ENCODE measurements at regions not wholly inside any gene's neighbourhood (a gene's known extent, or its start where the extent isn't known, plus 50 kb on each side); places are given as distances from the start of the nearest gene placed in this dataset.

DNA sequence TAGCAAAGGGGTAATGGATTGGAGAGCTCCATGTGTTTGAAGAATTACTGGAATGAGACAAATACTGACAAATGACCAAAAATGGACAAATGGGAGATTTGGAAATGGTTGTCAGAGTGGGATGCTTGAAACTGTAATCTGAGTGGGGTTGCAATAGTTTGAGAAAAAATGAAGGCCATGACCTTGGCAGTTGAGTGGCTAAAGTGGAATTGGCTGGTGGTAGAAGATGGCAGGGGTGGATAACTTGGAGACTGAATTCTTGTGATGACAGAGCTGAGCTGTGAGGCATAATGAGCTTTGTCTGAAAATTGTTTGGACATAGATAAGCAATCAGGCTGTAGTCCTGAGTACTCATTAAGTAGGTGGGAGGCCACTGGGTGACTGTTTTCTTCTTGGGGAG, 222.5 kb upstream of the PRICKLE1 start:
- no peak overlapping the region for H3K4me3 ChIP-seq (ENCODE audit: low read depth, low read length)
- TF ChIP-seq, protein P1, sequence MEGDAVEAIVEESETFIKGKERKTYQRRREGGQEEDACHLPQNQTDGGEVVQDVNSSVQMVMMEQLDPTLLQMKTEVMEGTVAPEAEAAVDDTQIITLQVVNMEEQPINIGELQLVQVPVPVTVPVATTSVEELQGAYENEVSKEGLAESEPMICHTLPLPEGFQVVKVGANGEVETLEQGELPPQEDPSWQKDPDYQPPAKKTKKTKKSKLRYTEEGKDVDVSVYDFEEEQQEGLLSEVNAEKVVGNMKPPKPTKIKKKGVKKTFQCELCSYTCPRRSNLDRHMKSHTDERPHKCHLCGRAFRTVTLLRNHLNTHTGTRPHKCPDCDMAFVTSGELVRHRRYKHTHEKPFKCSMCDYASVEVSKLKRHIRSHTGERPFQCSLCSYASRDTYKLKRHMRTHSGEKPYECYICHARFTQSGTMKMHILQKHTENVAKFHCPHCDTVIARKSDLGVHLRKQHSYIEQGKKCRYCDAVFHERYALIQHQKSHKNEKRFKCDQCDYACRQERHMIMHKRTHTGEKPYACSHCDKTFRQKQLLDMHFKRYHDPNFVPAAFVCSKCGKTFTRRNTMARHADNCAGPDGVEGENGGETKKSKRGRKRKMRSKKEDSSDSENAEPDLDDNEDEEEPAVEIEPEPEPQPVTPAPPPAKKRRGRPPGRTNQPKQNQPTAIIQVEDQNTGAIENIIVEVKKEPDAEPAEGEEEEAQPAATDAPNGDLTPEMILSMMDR (IDR thresholded peaks at IDR 0.05; ENCODE audit: insufficient read depth, low read length) = no peak
- DNase-seq (ENCODE audit: low read depth) = peak; percentile 25

DNA sequence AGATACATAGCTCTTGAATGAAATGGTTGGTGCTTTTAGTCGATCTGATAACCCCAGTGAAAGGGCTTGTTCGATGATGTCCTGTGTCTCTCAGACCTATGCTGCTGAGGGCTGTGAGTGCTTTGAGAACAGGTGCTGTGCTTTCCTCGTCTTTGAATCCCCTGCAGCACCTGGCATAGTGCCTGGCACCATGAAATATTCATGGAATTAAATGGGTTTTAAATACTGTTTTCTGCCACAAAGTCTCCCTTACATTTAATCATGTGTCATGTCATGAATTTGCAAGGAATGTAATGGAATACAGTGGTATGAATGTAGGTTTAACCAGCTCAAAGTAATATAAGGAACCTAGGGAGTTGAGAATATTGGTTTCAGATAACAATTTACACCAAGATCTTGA, 220.5 kb upstream of the PRICKLE1 start:
- no peak for DNase-seq (ENCODE audit: low read depth)
- TF ChIP-seq, protein P1 (IDR thresholded peaks at IDR 0.05; ENCODE audit: insufficient read depth, low read length) = no peak
- no peak overlapping the region for H3K4me3 ChIP-seq (ENCODE audit: low read depth, low read length)

DNA sequence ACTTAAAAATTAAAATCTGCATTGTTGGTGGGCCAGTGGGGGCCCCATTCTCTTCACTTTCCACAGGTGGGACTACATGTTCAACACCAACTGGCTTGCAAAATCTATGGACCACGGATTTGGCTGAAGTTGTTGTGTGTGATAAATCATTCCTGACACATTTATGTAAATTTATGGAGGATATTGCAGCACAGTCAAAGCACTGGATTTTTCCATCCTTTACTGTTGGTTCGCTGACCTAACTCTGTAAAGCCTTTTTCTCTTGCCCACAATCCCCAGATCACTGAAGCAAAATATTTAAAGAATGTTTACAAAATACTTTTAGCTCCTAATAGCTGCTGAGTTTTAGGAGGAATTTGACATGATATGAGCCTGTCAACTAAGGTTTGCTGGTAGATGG, 219.7 kb upstream of the PRICKLE1 start:
- H3K4me3 ChIP-seq (ENCODE audit: low read depth, low read length) = no peak overlapping the region
- TF ChIP-seq, protein P1 (IDR thresholded peaks at IDR 0.05; ENCODE audit: insufficient read depth, low read length) = no peak
- peak; percentile 33 for DNase-seq (ENCODE audit: low read depth)

DNA sequence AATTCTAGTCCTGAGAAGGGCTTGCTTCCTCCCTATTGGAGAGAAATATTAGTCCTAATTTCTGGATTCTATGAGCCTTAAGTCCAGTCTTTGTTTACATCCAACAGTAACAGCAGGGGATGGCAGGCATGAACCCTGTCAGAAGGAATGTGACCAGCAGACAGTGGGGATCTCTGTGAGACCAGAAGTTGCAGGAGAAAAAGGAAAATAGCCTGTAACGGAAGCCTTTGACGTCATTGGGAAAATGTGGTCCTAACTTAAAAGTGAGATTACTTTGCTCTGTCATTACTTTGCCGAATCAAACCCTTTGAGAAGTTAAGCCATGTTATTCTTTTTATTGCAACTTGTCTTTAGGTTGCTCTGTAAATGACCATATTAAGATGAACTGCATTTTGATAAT, 218.2 kb upstream of the PRICKLE1 start:
- TF ChIP-seq, protein P1 (IDR thresholded peaks at IDR 0.05; ENCODE audit: insufficient read depth, low read length) = no peak
- H3K4me3 ChIP-seq (ENCODE audit: low read depth, low read length) = no peak overlapping the region
- no peak for DNase-seq (ENCODE audit: low read depth)

DNA sequence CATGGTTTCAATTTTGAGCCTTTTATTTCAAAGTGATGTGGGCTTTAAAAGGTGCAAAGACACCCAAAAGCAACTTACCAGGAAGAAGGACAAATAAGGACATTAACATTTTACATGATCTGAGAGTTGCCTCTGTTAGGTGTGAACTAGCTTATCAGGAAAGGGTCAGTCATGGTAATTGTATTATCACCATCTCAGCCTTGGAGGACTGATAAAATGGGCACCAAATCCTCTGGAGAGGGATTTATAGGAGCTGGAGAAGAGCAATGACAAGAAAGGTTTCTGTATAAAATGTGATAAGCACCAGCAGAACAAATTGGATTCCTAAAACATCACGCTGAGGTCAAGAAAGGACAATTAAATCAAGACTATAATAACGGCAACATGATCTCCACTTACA, 217.7 kb upstream of the PRICKLE1 start:
- DNase-seq (ENCODE audit: low read depth) = no peak
- H3K4me3 ChIP-seq (ENCODE audit: low read depth, low read length) = no peak overlapping the region
- TF ChIP-seq, protein P1 (IDR thresholded peaks at IDR 0.05; ENCODE audit: insufficient read depth, low read length) = no peak

DNA sequence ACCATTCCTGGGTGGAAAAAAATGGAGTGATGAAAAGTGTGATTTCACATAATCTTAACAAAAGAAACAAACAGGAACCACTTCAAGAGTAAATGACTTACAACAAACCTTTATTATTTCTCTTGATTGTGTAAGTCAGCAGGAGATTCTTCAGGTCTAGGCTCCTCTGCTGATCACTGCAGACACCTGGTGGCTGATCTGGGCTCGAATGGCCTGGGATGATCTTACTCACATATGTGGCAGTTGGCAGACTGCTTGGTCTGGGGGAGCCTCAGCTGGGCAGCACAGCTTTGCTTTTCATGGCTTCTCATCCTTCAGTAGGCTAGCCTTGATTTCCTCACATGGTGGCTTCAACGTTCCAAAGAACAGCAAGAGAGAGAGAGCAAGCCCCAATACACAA, 215.4 kb upstream of the PRICKLE1 start:
- TF ChIP-seq, protein P1 (IDR thresholded peaks at IDR 0.05; ENCODE audit: insufficient read depth, low read length) = no peak
- H3K4me3 ChIP-seq (ENCODE audit: low read depth, low read length) = no peak overlapping the region
- no peak for DNase-seq (ENCODE audit: low read depth)

DNA sequence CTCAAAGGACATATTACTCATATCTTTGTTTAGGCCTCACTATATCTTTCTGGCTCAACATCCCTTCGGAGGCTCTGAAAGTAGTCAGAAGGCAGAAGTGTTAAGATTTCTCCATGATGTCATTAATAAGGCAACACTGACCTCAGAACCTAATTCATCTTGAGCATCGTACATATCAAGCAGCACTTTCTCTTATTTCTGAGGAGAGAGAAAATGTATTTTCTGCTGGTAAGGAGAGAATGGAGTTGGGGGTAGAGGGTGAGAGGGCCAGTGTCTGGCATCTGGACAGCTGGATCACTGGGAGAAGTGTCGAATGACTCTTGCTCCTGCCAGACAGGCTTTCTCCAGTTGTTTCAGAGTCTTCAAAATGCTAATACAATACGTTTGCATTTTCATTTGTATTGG, 213.2 kb upstream of the PRICKLE1 start:
- H3K4me3 ChIP-seq (ENCODE audit: low read depth, low read length) = no peak overlapping the region
- peak; percentile 87 for DNase-seq (ENCODE audit: low read depth)

More for the DNA sequence above, 213.2 kb upstream of the PRICKLE1 start:
- TF ChIP-seq, protein P1 (IDR thresholded peaks at IDR 0.05; ENCODE audit: insufficient read depth, low read length) = no peak
